Stimulated activated CD4-positive, alpha-beta T cell treated with anti-CD3 and anti-CD28 coated beads, Interleukin-12 subunit alpha, Interleukin-12 subunit beta, amount 100 ng/mL, for 48 hours (primary cell): ENCODE measurements at regions not wholly inside any gene's neighbourhood (a gene's known extent, or its start where the extent isn't known, plus 50 kb on each side); places are given as distances from the start of the nearest gene placed in this dataset.

Experiments used
- DNase-seq, 3 donors: peaks; one replicate each; pipeline ENCODE4 v3.0.0-alpha.2; 2020; ENCODE audit warnings: low read depth in 2 of 3, low spot score in 1 of 3

GRCh38 chr5:115409094-115409493 lies 112.6 kb upstream of the CCDC112 start:
- no peak for DNase-seq

GRCh38 chr5:115402822-115403577 lies 106.5 kb upstream of the CCDC112 start:
- no peak for DNase-seq

DNA sequence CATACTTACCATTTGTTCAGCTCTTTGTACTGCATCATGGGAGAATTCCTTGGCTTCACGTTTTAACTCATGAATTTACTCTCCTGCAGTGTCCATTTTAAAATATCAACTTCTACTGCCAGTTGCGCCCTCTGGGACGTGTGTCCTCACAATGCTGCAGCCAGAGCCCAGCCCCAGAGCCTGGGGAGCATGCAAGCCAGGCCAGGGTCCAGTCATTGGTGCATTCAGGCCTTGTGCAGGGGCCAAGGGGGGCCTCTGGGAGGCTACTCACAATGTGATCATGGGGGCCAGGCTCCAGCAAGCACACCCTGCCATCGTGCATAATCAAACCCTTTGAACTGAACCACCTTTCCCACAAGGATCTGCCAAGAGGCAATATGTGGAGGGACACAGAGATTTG lies 105.6 kb upstream of the CCDC112 start:
- no peak for DNase-seq

DNA sequence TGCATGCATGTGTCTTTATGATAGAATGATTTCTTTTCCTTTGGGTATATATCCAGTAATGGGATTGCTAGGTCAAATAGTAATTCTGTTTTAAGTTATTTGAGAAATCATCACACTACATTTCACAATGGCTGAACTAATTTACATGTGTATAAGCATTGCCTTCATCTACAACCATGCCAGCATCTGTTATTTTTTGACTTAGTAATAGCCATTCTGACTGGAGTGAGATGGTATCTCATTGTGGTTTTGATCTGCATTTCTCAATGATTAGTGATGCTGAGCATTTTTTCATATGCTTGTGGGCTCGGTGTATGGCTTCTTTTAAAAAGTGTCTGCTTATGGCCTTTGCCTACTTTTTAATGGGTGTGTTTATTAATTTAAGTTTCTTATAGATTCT lies 102.3 kb upstream of the CCDC112 start:
- no peak for DNase-seq

DNA sequence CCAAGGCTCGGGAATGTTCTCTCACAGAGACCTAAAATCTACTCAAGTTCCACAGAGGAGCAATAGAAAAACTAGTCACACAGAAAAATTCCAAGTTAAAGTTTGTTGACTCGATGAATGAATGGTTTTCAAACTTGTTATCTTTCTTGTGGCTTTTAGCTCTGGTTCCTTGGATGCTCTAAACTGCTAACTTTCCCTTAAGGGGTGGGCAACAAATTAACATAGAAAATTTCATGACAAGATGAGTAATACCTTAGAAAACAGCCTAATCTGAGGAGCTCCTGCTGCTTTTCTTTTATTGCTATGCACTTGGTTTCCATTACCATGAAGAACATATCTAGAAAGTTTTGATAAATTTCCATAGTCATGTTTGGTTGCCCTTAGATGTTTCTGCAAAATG lies 100.2 kb upstream of the CCDC112 start:
- no peak for DNase-seq

- no peak for DNase-seq
Observed at GRCh38 chr5:115396081-115396480, 99.6 kb upstream of the CCDC112 start.

DNA sequence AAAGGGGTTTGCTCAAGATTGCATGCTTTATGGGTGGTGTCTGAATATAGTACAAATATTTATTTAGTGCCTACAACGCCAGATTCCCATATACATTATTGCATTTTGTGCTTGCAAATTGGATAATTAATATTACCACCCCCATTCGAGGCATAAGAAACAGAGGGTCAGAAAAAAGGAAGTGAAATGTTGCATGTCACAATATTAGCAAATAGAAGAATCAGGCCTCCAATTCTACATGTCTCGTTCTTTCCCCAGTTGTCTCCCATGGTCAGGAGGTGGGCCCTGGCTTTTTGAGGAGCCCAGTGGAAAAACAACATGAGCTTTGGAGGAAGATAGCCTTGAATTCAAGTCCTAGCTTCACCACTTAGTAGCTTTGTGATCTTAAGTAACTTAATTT lies 98.1 kb upstream of the CCDC112 start:
- DNase-seq: no peak

GRCh38 chr5:115393239-115393638 lies 96.8 kb upstream of the CCDC112 start:
- no peak for DNase-seq

- no peak for DNase-seq
Observed at GRCh38 chr5:115392611-115393010, 96.2 kb upstream of the CCDC112 start.

DNA sequence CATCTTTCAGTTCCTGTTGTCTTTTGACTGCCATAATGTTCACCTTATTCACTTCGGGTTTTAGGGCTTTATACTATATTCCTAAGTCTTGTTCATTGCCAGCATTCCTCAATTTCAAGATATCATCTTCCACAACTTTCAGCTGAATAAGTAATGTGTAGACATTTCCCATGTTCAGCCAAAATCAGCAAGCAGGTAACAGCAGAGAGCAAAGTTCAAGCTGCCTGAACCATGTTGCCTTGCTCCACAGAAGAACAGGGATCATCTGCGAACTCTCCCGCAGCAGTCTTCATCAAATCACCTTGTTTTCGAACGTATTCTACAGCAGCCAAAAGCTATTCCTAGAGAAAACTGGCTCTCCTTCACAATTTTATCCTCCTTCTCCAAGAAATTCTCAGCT lies 95.3 kb upstream of the CCDC112 start:
- no peak for DNase-seq

DNA sequence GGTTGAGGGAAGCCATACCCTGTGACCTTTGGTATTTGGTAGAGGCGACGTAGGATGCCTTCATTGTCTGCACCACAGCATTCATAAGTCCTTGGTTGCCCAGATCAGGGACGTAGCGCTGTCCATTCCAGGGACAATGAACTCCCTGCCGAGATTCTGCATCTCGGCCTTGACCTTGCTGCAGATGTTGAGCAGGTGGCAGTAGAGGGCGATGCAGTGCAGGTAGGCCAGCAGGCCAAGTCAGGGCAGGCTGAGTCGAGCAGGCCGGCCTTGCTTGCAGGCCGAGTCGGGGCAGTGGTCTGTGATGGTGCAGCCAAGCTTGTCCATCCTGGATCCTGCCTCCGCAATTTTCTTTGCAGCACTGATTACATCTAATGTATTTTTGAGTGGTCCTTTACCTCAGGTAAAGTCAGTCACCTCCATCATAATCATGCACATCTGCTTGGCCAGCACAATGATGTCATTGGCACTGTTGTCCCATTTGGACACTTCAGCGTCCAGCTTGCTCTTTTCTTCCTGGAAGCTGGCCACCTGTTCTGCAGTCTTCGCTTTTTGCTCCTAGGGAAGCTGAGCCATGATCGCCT lies 93.4 kb upstream of the CCDC112 start:
- DNase-seq: no peak

GRCh38 chr5:115389034-115389798 lies 92.8 kb upstream of the CCDC112 start:
- DNase-seq: no peak

- DNase-seq: no peak
Observed at GRCh38 chr5:115388240-115388639, 91.8 kb upstream of the CCDC112 start.

- DNase-seq: no peak
Observed at GRCh38 chr5:115387816-115388215, 91.4 kb upstream of the CCDC112 start.

GRCh38 chr5:115386657-115387056 lies 90.2 kb upstream of the CCDC112 start:
- DNase-seq: no peak

DNA sequence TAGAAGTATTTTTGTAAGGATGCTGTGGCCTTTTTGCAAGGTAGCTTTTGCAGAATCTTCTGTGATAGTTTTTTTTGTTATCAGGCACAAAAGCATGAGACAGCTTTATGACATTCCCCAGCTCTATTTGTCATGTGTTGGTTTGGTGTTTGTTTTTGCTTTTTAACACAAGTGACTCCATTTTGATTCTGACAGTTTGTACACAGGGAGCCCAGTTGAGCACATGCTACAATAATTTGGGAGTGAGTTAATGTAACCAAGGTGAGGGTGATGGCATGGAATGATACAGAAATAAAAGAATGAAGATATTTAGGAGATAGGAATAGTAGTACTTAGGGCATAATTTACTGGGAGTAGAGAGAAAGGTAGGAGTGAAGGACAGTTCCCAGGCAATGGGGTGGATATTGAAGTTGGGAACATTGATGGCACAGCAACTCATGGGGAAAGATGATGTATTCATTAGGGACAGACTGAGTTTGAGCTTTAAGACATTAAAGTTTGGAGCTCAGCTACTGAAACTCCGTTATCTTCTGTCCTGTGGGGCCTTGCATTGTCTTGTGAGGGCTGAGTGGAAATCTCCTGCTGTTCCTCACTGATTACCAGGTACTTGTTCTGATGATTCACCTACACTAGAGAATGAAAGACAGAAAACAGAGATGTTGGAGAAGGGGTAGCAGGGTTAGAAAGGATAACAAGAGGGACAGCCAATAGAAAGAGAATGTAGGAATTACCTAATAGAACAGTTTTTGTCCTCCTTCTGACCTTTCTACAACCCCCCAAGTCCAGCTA lies 88.3 kb upstream of the CCDC112 start:
- no peak for DNase-seq

DNA sequence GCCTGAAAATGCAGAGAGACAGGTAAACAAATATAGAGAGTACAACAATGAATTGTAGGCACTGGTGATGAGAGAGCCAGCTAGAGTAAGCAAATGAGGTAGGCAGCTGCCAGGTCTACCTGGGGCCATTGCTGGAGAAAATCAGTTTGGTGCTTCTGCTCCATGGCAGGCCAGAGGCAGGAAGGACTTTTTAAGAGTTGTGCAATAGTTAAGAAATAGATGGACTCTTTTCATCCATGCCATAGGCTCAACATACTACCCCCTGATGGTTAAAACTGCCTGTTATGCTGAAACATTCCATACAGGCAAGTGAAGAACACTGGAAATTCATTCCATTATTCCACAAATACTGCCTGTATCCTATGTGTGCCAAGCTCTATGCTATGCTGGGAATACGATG lies 86.5 kb upstream of the CCDC112 start:
- no peak for DNase-seq

GRCh38 chr5:115381911-115382662 lies 85.6 kb upstream of the CCDC112 start:
- DNase-seq: no peak

DNA sequence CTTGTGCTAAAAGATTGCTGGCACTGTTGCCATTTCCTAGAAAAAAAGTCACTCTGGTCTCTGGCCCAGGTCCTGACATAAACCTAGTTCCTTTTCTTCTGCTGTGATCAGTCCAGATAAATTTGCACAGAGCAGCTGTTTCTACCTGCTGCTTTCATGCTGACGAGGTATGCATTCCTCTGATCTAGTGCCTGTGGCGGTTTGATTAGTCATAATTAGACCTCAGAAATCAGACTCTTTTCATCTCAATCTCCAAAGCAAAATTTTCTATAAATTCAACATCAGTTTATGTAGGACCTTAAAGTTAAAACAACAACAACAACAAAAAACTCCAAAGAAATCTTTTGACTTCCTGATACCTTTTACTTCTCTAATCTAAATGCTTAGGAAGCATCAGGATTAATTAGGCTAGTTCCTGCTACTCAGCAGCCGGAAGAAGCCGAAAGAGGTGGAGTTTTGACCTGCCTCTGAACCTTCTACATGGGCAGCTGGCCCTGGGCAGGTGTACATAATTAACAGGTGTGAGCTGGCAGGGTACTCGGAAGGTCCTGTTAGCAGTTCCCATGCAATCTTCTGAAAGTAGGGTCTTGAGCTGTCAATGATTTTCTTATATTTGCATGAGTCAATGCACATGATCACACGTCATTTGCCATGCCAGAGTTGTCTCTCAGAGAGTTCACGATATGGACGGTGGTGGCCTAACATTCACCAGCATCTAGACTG lies 83.3 kb upstream of the CCDC112 start:
- no peak for DNase-seq

DNA sequence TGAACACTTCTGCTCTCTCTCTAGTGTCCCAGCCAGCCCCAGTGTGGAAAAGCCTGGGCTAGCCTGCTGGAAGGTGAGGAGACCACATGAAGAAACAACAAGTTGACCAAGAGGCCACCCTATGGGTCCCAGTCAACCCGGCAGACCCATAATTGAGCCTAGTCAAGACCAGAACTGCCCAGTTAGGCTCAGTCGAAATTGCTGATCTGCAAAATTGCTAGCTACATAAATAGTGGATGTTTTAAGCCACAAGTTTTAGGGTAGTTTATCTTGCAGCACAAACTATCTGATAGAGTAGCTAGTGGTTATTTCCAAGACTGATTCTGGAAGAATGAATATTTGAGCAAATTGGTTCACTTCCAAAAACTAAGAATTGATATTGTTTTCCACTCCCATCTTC lies 82.3 kb upstream of the CCDC112 start:
- DNase-seq: no peak
